ENCODE measurements at regions not wholly inside any gene's neighbourhood (a gene's known extent, or its start where the extent isn't known, plus 50 kb on each side); places are given as distances from the start of the nearest gene placed in this dataset.

DNA sequence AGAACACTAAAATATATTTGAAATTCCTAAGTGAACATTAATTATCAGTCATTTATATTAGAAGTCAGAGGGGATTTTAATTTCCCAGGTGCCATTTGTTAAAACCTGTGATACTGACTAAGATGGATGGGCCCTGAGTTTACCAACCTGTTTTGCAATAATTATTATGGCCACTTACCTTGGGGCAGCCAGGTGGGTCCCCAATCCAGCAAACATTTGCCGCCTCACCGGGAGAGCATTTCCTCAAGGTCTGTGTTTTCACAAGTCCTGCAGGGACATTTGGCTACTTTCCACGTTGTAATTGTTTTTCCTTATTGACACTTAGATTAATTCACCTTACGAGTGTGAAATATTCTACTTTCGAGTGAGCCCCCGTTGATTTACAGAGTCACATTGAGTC is 251.2 kb upstream of the PPP2R2D start:
- Mint-ChIP-seq H3K4me3 (no peak overlapping the region), H3K9me3 (peaks cover 0 to 4% (median 0%) of the 10 kb centered on the region in 11 donors), H3K27me3 (peaks cover 9 to 57% (median 22%) of the 10 kb centered on the region in 5 donors), H3K36me3 (peaks cover 0 to 6% (median 0%) of the 10 kb centered on the region in 5 donors), H3K4me1 (peaks cover 0 to 13% (median 4%) of the 10 kb centered on the region in 7 donors), H3K27ac (no peak overlapping the region)
- no peaks in the 10 kb centered on the region for H3K27me3 ChIP-seq (ENCODE audit: control insufficient read depth in 2 of 2, insufficient read depth in 2 of 2, low read length in 2 of 2)
- no peak overlapping the region for H3K27ac ChIP-seq (ENCODE audit: low read depth, low read length)
- no peaks in the 10 kb centered on the region for H3K9me3 ChIP-seq (ENCODE audit: control insufficient read depth in 2 of 3, low read length in 3 of 3)
- no peak for ATAC-seq
- peaks cover 0 to 4% of the 10 kb centered on the region in 2 donors for H3K4me1 ChIP-seq (ENCODE audit: control insufficient read depth in 2 of 2, insufficient read depth in 2 of 2, low read length in 2 of 2)
- no peak for DNase-seq
- POLR2A ChIA-PET: no interaction called here
- H3K36me3 ChIP-seq (ENCODE audit: control insufficient read depth in 2 of 3, insufficient read depth in 3 of 3, low read length in 3 of 3): no peaks in the 10 kb centered on the region
- no peak overlapping the region for H3K4me3 ChIP-seq (ENCODE audit: low read length)
- CTCF ChIA-PET: no interaction called here
- intact Hi-C loops (cut with micrococcal nuclease): no loop called here

DNA sequence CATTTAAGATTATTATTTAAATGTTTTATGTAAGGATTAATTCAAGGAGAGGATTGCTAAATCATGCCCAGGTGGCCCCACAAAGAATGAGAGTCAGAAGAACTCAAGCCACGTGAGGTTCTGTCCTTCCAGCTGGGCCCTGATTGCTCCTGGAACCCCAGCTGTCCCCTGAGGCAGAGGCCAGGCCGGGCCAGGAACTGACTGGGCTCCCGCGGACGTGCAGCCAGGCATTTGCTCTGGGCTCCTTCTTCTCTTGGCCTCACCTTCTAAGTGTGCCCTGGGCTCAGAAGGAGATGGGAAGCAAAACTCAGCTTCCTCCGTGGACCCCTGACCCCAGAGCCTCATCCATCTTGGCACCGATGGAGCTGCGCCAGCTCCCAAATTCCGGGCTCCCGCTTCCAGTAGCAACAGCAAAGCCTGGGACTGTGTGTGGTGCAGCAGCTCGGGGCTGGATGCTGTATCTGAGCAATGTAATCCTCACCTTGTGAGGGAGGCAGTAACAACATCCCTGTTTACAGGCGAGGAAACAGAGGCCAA is 250.6 kb upstream of the PPP2R2D start:
- CTCF ChIA-PET: no interaction called here
- DNase-seq (no peak), ATAC-seq (no peak)
- intact Hi-C loops (cut with micrococcal nuclease): no loop called here
- no peak overlapping the region for H3K27ac Mint-ChIP-seq
- Histone ChIP-seq H3K4me3 (ENCODE audit: low read length) (no peak overlapping the region), H3K36me3 (ENCODE audit: control insufficient read depth in 2 of 3, insufficient read depth in 3 of 3, low read length in 3 of 3) (no peaks in the 10 kb centered on the region), H3K27me3 (ENCODE audit: control insufficient read depth in 2 of 2, insufficient read depth in 2 of 2, low read length in 2 of 2) (no peaks in the 10 kb centered on the region), H3K9me3 (ENCODE audit: control insufficient read depth in 2 of 3, low read length in 3 of 3) (no peaks in the 10 kb centered on the region), H3K4me1 (ENCODE audit: control insufficient read depth in 2 of 2, insufficient read depth in 2 of 2, low read length in 2 of 2) (peaks cover 0 to 4% of the 10 kb centered on the region in 2 donors), H3K27ac (ENCODE audit: low read depth, low read length) (no peak overlapping the region)
- no peak overlapping the region for H3K4me3 Mint-ChIP-seq
- POLR2A ChIA-PET: no interaction called here
- H3K4me1 Mint-ChIP-seq: peaks cover 0 to 13% (median 4%) of the 10 kb centered on the region in 7 donors
- peaks cover 9 to 52% (median 22%) of the 10 kb centered on the region in 5 donors for H3K27me3 Mint-ChIP-seq
- peaks cover 0 to 6% (median 0%) of the 10 kb centered on the region in 5 donors for H3K36me3 Mint-ChIP-seq
- peaks cover 0 to 4% (median 0%) of the 10 kb centered on the region in 11 donors for H3K9me3 Mint-ChIP-seq

DNA sequence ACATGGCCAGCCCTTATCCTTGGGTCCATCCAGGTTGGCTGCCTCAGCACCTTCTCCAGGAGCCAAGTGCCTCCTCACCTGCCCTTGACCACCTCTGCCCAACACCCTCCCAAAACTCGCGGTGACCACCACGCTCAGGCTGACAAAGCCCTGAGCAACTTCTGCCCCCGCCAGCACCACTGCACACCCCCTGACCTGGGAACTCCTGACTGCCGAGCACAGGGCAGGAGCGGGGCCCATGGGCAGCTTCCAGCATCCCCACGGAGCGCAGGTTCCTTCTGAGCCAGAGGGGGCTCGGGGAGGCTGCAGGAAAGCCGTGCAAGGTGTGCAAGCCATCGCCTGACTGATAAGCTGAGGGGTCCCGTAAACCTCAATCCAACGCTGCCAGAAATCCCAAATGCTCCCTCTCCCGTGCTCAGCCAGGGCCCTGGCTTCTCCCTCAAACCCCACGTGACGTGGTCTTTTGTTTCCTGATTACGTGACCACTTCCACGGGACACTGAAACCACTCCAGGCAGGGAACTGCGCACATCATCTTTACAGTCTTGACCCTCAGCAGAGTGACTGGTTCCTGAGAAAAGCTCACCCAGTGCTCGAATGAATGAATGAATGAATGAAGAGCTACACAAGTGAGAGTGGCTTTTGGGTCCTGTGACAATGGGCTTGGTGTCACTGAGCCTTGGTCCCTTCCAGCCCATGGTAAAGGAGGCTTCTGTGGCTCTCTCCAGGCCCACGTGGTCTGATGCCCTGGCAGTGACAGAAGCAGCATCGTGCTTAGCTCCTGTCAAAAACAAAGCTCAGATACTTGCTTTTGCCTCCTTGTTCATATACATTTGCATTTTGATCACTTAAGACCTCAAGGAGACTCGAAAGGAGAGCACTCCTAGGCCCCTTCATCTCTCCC is 249.8 kb upstream of the PPP2R2D start:
- no peak overlapping the region for H3K4me3 ChIP-seq (ENCODE audit: low read length)
- DNase-seq (no peak), ATAC-seq (no peak)
- Mint-ChIP-seq H3K9me3 (peaks cover 0 to 4% (median 0%) of the 10 kb centered on the region in 11 donors), H3K27ac (no peak overlapping the region), H3K4me1 (peaks cover 0 to 13% (median 0%) of the 10 kb centered on the region in 7 donors), H3K27me3 (peaks cover 9 to 44% (median 22%) of the 10 kb centered on the region in 5 donors), H3K4me3 (no peak overlapping the region), H3K36me3 (peaks cover 0 to 6% (median 0%) of the 10 kb centered on the region in 5 donors)
- H3K27me3 ChIP-seq (ENCODE audit: control insufficient read depth in 2 of 2, insufficient read depth in 2 of 2, low read length in 2 of 2): no peaks in the 10 kb centered on the region
- H3K4me1 ChIP-seq (ENCODE audit: control insufficient read depth in 2 of 2, insufficient read depth in 2 of 2, low read length in 2 of 2): peaks cover 0 to 4% of the 10 kb centered on the region in 2 donors
- H3K27ac ChIP-seq (ENCODE audit: low read depth, low read length): no peak overlapping the region
- intact Hi-C loops (cut with micrococcal nuclease): no loop called here
- no peaks in the 10 kb centered on the region for H3K36me3 ChIP-seq (ENCODE audit: control insufficient read depth in 2 of 3, insufficient read depth in 3 of 3, low read length in 3 of 3)
- no peaks in the 10 kb centered on the region for H3K9me3 ChIP-seq (ENCODE audit: control insufficient read depth in 2 of 3, low read length in 3 of 3)
- CTCF ChIA-PET: no interaction called here
- POLR2A ChIA-PET: no interaction called here

DNA sequence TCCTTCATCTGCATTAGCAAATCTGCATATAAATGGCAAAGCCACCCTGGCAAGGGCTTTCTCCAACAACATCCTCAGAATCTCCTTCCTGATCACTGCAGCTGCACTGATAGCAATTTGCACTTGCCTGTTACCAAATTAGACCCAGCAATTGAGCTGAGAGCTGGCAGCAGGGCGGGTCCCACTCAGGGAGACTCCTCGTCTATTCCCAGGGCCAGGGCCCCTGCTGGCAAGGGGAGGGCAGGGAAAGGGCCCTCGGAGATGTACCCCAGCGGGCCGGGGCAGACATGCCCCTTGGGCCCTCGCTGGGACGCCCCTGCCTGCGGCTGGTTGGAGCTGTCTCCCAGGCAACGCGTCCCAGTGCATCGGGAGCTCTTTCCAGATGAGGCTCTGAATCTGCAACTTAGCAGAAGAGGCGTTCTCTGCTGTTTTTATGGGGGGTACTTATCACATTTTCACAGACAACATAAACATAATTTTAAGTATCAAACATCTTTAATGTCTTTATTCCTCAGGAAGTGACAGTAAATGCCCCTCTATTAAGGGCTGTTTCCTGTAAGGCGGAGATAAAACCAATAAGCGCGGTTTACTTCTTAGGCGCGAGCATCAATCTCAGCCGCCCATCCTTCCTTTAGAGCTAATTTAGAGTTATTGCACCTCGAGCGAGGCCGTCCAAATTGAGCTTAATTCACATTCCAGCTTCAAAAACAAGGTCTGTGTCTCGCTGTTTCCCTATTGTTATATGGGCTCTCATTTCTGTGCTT is 249.0 kb upstream of the PPP2R2D start:
- Histone ChIP-seq H3K9me3 (ENCODE audit: control insufficient read depth in 2 of 3, low read length in 3 of 3) (no peaks in the 10 kb centered on the region), H3K27me3 (ENCODE audit: control insufficient read depth in 2 of 2, insufficient read depth in 2 of 2, low read length in 2 of 2) (no peaks in the 10 kb centered on the region), H3K4me1 (ENCODE audit: control insufficient read depth in 2 of 2, insufficient read depth in 2 of 2, low read length in 2 of 2) (peaks cover 0 to 4% of the 10 kb centered on the region in 2 donors), H3K36me3 (ENCODE audit: control insufficient read depth in 2 of 3, insufficient read depth in 3 of 3, low read length in 3 of 3) (no peaks in the 10 kb centered on the region), H3K27ac (ENCODE audit: low read depth, low read length) (no peak overlapping the region), H3K4me3 (ENCODE audit: low read length) (no peak overlapping the region)
- ChIA-PET CTCF (no interaction called here), POLR2A (no interaction called here)
- Mint-ChIP-seq H3K27me3 (peaks cover 9 to 39% (median 22%) of the 10 kb centered on the region in 5 donors), H3K4me3 (no peak overlapping the region), H3K36me3 (peaks cover 0 to 6% (median 0%) of the 10 kb centered on the region in 5 donors), H3K4me1 (peaks cover 0 to 13% (median 0%) of the 10 kb centered on the region in 7 donors), H3K9me3 (peaks cover 0 to 4% (median 0%) of the 10 kb centered on the region in 11 donors), H3K27ac (no peak overlapping the region)
- ATAC-seq (no peak), DNase-seq (no peak)
- intact Hi-C loops (cut with micrococcal nuclease): no loop called here

DNA sequence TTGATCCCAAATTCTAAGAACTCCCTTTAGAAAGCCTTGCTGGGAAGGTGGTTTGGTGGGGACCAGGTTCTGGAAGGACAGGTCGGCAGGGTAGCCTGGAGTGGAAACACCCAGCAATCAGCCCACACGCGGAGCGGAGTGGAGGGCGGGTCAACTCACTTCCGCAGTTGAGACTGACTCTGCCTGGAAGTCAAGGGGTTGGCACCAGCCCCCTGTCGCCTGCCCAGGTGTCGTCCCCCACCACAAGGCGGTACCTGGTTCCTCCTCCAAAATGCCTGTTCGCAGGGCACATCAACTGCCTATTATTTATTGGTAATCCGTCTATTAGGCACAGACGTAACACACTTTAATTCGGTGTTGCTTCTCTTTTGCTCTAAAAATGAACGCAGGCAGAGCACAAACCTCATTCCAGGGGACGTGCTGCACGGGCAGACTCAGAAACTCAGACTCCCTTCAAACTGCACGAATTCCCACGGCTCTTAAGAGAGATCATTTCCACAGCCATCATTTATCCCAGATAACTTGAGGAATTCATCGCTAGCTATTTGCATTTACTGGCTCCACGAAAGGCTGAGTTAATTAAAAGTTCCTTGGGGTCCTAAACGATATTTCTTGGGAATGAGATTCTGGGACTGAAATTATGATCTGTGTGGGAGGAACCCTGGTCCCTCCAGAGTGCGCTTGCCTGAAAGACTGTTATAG is 248.2 kb upstream of the PPP2R2D start:
- Histone ChIP-seq H3K9me3 (ENCODE audit: control insufficient read depth in 2 of 3, low read length in 3 of 3) (no peaks in the 10 kb centered on the region), H3K36me3 (ENCODE audit: control insufficient read depth in 2 of 3, insufficient read depth in 3 of 3, low read length in 3 of 3) (no peaks in the 10 kb centered on the region), H3K4me3 (ENCODE audit: low read length) (no peak overlapping the region), H3K4me1 (ENCODE audit: control insufficient read depth in 2 of 2, insufficient read depth in 2 of 2, low read length in 2 of 2) (peaks cover 0 to 4% of the 10 kb centered on the region in 2 donors), H3K27ac (ENCODE audit: low read depth, low read length) (no peak overlapping the region), H3K27me3 (ENCODE audit: control insufficient read depth in 2 of 2, insufficient read depth in 2 of 2, low read length in 2 of 2) (no peaks in the 10 kb centered on the region)
- CTCF ChIA-PET: no interaction called here
- intact Hi-C loops (cut with micrococcal nuclease): no loop called here
- H3K27me3 Mint-ChIP-seq: peaks cover 9 to 39% (median 22%) of the 10 kb centered on the region in 5 donors
- no peak for DNase-seq
- H3K4me3 Mint-ChIP-seq: peak overlapping the region in 1 of 10 donors; percentile 13
- ATAC-seq: no peak
- H3K27ac Mint-ChIP-seq: no peak overlapping the region
- H3K36me3 Mint-ChIP-seq: peaks cover 0 to 6% (median 0%) of the 10 kb centered on the region in 5 donors
- POLR2A ChIA-PET: no interaction called here
- H3K9me3 Mint-ChIP-seq: peaks cover 0 to 4% (median 0%) of the 10 kb centered on the region in 11 donors
- H3K4me1 Mint-ChIP-seq: peaks cover 0 to 13% (median 0%) of the 10 kb centered on the region in 7 donors

DNA sequence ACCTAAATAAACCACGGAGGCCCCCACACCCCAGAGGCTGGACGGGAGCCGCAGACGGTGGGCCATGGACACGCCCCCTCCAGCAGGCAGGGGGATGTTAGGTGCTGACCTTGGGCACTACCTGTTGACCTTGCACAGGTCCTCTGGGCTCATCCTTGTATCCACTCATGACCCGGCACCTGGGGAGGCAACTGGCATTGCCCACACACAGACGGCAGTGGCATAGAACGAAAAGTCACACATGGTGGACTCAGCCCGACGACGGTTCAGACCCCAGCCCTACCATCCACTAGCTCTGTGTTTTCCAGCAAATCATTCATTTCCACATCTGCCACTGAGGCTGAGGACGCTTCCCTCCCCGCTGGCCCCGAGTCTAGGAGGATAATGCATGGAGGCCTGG is 247.7 kb upstream of the PPP2R2D start:
- no peaks in the 10 kb centered on the region for H3K27me3 ChIP-seq (ENCODE audit: control insufficient read depth in 2 of 2, insufficient read depth in 2 of 2, low read length in 2 of 2)
- ATAC-seq (no peak), DNase-seq (no peak)
- H3K9me3 ChIP-seq (ENCODE audit: control insufficient read depth in 2 of 3, low read length in 3 of 3): no peaks in the 10 kb centered on the region
- no peak overlapping the region for H3K4me3 ChIP-seq (ENCODE audit: low read length)
- peaks cover 0 to 4% of the 10 kb centered on the region in 2 donors for H3K4me1 ChIP-seq (ENCODE audit: control insufficient read depth in 2 of 2, insufficient read depth in 2 of 2, low read length in 2 of 2)
- no peaks in the 10 kb centered on the region for H3K36me3 ChIP-seq (ENCODE audit: control insufficient read depth in 2 of 3, insufficient read depth in 3 of 3, low read length in 3 of 3)
- H3K9me3 Mint-ChIP-seq: peaks cover 0 to 4% (median 0%) of the 10 kb centered on the region in 11 donors
- intact Hi-C loops (cut with micrococcal nuclease): no loop called here
- no peak overlapping the region for H3K4me3 Mint-ChIP-seq
- peaks cover 0 to 13% (median 0%) of the 10 kb centered on the region in 7 donors for H3K4me1 Mint-ChIP-seq
- H3K36me3 Mint-ChIP-seq: peaks cover 0 to 6% (median 0%) of the 10 kb centered on the region in 5 donors
- no peak overlapping the region for H3K27ac Mint-ChIP-seq
- ChIA-PET CTCF (no interaction called here), POLR2A (no interaction called here)
- peaks cover 9 to 39% (median 22%) of the 10 kb centered on the region in 5 donors for H3K27me3 Mint-ChIP-seq
- H3K27ac ChIP-seq (ENCODE audit: low read depth, low read length): no peak overlapping the region
